Loucy (cell line): ENCODE measurements at regions not wholly inside any gene's neighbourhood (a gene's known extent, or its start where the extent isn't known, plus 50 kb on each side); places are given as distances from the start of the nearest gene placed in this dataset.

ENCODE experiments used
- CTCF ChIP-seq: fragments of 200-600 bp; sonication (generic); conservative IDR thresholded peaks from 2 replicates; pipeline ENCODE4 v1.5.1; 2014; ENCODE audit warnings: mild to moderate bottlenecking, antibody characterized with exemption, low read length
- EZH2phosphoT487 ChIP-seq: fragments of 200-600 bp; IDR thresholded peaks from 2 replicates; pipeline ENCODE4 v1.6.1; 2018; ENCODE audit warnings: antibody characterized with exemption, mild to moderate bottlenecking, moderate library complexity, borderline replicate concordance

GRCh38 chr2:107242811-107243210, 356.8 kb upstream of the ST6GAL2 start:
- TF ChIP-seq CTCF (no peak), EZH2phosphoT487 (no peak)
